ENCODE measurements at regions not wholly inside any gene's neighbourhood (a gene's known extent, or its start where the extent isn't known, plus 50 kb on each side); places are given as distances from the start of the nearest gene placed in this dataset.

DNA sequence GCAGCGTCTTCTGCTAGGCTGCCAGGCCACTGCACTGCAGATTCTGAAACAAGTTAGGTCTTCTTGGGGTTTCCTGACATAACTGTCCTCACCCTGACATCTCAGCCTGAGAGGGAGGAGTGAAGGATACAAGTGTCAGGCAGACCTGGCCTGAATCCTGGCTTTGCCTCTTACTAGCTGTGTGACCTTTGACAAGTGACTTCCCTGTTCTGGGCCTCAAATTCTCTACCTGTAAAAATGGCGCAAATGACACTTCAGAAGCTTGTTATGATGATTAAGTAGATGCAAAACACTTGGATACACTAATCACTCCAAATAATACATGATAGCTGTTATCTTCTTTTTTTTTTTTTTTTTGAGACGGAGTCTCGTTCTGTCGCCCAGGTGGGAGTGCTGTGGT, 119.2 kb upstream of the BOD1 start:
- ATAC-seq = no peak
- H3K4me3 Mint-ChIP-seq = no peak overlapping the region
- H3K4me1 Mint-ChIP-seq = peaks cover 9% of the 10 kb centered on the region
- H3K36me3 Mint-ChIP-seq = 0 out of 2 replicates have a peak, but pooled peaks cover 4% of the 10 kb centered on the region
- no peak for DNase-seq (ENCODE audit: low spot score)
- ChIA-PET POLR2A (no interaction called here), CTCF (interaction anchor here (0.7 kb wide), 1 partner anchor 106 kb away, joined by 3 read pairs; no protein-coding TSS in a partner anchor)
- H3K27me3 Mint-ChIP-seq (ENCODE audit: low read depth) = no peaks in the 10 kb centered on the region; the same call in 1 of the 2 replicates
- no peaks in the 10 kb centered on the region for H3K9me3 Mint-ChIP-seq
- no peak overlapping the region for H3K27ac Mint-ChIP-seq
- TF ChIP-seq, protein P1, sequence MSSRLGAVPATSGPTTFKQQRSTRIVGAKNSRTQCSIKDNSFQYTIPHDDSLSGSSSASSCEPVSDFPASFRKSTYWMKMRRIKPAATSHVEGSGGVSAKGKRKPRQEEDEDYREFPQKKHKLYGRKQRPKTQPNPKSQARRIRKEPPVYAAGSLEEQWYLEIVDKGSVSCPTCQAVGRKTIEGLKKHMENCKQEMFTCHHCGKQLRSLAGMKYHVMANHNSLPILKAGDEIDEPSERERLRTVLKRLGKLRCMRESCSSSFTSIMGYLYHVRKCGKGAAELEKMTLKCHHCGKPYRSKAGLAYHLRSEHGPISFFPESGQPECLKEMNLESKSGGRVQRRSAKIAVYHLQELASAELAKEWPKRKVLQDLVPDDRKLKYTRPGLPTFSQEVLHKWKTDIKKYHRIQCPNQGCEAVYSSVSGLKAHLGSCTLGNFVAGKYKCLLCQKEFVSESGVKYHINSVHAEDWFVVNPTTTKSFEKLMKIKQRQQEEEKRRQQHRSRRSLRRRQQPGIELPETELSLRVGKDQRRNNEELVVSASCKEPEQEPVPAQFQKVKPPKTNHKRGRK (CRISPR knock-in tag; IDR thresholded peaks at IDR 0.05; ENCODE audit: borderline replicate concordance) = no peak
- TF ChIP-seq, protein P2, sequence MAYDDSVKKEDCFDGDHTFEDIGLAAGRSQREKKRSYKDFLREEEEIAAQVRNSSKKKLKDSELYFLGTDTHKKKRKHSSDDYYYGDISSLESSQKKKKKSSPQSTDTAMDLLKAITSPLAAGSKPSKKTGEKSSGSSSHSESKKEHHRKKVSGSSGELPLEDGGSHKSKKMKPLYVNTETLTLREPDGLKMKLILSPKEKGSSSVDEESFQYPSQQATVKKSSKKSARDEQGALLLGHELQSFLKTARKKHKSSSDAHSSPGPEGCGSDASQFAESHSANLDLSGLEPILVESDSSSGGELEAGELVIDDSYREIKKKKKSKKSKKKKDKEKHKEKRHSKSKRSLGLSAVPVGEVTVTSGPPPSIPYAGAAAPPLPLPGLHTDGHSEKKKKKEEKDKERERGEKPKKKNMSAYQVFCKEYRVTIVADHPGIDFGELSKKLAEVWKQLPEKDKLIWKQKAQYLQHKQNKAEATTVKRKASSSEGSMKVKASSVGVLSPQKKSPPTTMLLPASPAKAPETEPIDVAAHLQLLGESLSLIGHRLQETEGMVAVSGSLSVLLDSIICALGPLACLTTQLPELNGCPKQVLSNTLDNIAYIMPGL (CRISPR knock-in tag; IDR thresholded peaks at IDR 0.05) = no peak
- TF ChIP-seq PRRX2 (CRISPR knock-in tag; IDR thresholded peaks at IDR 0.05) (no peak), CREM (CRISPR knock-in tag; IDR thresholded peaks at IDR 0.05) (no peak), ZNF232 (CRISPR knock-in tag; IDR thresholded peaks at IDR 0.05) (no peak), MYBL2 (CRISPR knock-in tag; IDR thresholded peaks at IDR 0.05) (no peak), TP53 (CRISPR knock-in tag; IDR thresholded peaks at IDR 0.05) (no peak), ZNF671 (CRISPR knock-in tag; IDR thresholded peaks at IDR 0.05) (no peak), ZNF317 (CRISPR knock-in tag; IDR thresholded peaks at IDR 0.05; ENCODE audit: borderline replicate concordance, low read depth) (no peak)
- TF ChIP-seq, protein P3, sequence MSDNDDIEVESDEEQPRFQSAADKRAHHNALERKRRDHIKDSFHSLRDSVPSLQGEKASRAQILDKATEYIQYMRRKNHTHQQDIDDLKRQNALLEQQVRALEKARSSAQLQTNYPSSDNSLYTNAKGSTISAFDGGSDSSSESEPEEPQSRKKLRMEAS (CRISPR knock-in tag; IDR thresholded peaks at IDR 0.05) = no peak
- TF ChIP-seq, protein P4, sequence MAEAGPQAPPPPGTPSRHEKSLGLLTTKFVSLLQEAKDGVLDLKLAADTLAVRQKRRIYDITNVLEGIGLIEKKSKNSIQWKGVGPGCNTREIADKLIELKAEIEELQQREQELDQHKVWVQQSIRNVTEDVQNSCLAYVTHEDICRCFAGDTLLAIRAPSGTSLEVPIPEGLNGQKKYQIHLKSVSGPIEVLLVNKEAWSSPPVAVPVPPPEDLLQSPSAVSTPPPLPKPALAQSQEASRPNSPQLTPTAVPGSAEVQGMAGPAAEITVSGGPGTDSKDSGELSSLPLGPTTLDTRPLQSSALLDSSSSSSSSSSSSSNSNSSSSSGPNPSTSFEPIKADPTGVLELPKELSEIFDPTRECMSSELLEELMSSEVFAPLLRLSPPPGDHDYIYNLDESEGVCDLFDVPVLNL (CRISPR knock-in tag; IDR thresholded peaks at IDR 0.05; ENCODE audit: borderline replicate concordance, low read depth) = no peak

DNA sequence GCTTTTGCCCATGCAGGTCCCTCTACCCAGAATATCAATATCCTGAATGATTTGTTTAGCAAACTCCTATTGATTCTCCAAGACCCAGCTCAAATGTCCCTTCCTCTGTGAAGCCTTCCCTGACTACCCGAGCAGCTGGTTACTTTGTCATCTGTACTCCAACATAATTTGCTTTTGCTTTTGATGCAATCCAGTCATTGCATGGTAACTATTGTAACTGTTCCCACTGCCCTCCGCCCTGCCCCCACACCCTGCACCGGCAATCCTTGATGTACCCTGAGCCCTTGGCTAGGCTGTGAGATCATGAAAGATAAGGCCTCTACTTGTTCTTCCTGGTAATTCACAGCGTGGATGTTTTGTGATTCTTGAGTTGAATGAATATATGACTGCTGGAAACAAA, 119.9 kb upstream of the BOD1 start:
- peaks cover 9% of the 10 kb centered on the region for H3K4me1 Mint-ChIP-seq
- no peak overlapping the region for H3K4me3 Mint-ChIP-seq
- ChIA-PET POLR2A (no interaction called here), CTCF (interaction anchor here (0.7 kb wide), 1 partner anchor 106 kb away, joined by 3 read pairs; no protein-coding TSS in a partner anchor)
- H3K27me3 Mint-ChIP-seq (ENCODE audit: low read depth) = no peaks in the 10 kb centered on the region; the same call in 1 of the 2 replicates
- H3K27ac Mint-ChIP-seq = peak overlapping the region; percentile 28; the same call in 1 of the 2 replicates
- H3K36me3 Mint-ChIP-seq = 0 out of 2 replicates have a peak, but pooled peaks cover 4% of the 10 kb centered on the region
- DNase-seq (ENCODE audit: low spot score) (no peak), ATAC-seq (no peak)
- H3K9me3 Mint-ChIP-seq = no peaks in the 10 kb centered on the region
- peak; percentile 46; the same call in 1 of the 2 replicates for TF ChIP-seq GABPB1 (CRISPR knock-in tag; IDR thresholded peaks at IDR 0.05)
- no peak for TF ChIP-seq FOXP1 (CRISPR knock-in tag; IDR thresholded peaks at IDR 0.05; ENCODE audit: borderline replicate concordance)

DNA sequence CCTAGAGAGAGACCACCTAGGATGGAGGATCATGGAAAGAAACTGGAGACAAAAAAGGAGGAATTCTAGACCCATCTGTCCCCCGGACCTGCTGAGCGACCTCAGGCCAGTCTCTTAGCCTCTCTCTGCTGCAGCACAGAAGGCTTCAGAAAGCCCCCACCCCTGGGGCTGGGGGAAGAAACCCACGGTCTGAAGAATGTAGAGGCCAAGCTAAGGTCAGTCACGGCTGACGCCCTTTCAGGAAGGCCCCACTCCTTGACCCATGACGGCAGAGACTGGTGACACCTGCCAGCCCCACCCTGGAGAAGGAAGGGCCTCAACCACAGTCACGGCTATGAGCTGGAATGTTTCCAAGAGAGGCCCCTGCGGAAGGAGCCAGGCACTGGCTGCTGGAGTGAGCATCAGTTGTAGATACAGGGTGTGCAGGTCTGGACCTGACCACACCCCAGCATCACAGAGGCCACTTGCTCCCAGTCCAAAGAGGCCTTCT, 120.5 kb upstream of the BOD1 start:
- DNase-seq (ENCODE audit: low spot score) (no peak), ATAC-seq (no peak)
- peaks cover 9% of the 10 kb centered on the region for H3K4me1 Mint-ChIP-seq
- ChIA-PET POLR2A (no interaction called here), CTCF (interaction anchor here (1.1 kb wide), 1 partner anchor 236 kb away, joined by 3 read pairs; no protein-coding TSS in a partner anchor)
- no peaks in the 10 kb centered on the region for H3K9me3 Mint-ChIP-seq
- no peaks in the 10 kb centered on the region; the same call in 1 of the 2 replicates for H3K27me3 Mint-ChIP-seq (ENCODE audit: low read depth)
- no peak overlapping the region for H3K27ac Mint-ChIP-seq
- H3K4me3 Mint-ChIP-seq = no peak overlapping the region
- H3K36me3 Mint-ChIP-seq = 0 out of 2 replicates have a peak, but pooled peaks cover 4% of the 10 kb centered on the region
- no peak for TF ChIP-seq SMAD4 (CRISPR knock-in tag; IDR thresholded peaks at IDR 0.05)
- TF ChIP-seq CBFB (CRISPR knock-in tag; IDR thresholded peaks at IDR 0.05; ENCODE audit: low read depth) = no peak
- TF ChIP-seq, protein P5, sequence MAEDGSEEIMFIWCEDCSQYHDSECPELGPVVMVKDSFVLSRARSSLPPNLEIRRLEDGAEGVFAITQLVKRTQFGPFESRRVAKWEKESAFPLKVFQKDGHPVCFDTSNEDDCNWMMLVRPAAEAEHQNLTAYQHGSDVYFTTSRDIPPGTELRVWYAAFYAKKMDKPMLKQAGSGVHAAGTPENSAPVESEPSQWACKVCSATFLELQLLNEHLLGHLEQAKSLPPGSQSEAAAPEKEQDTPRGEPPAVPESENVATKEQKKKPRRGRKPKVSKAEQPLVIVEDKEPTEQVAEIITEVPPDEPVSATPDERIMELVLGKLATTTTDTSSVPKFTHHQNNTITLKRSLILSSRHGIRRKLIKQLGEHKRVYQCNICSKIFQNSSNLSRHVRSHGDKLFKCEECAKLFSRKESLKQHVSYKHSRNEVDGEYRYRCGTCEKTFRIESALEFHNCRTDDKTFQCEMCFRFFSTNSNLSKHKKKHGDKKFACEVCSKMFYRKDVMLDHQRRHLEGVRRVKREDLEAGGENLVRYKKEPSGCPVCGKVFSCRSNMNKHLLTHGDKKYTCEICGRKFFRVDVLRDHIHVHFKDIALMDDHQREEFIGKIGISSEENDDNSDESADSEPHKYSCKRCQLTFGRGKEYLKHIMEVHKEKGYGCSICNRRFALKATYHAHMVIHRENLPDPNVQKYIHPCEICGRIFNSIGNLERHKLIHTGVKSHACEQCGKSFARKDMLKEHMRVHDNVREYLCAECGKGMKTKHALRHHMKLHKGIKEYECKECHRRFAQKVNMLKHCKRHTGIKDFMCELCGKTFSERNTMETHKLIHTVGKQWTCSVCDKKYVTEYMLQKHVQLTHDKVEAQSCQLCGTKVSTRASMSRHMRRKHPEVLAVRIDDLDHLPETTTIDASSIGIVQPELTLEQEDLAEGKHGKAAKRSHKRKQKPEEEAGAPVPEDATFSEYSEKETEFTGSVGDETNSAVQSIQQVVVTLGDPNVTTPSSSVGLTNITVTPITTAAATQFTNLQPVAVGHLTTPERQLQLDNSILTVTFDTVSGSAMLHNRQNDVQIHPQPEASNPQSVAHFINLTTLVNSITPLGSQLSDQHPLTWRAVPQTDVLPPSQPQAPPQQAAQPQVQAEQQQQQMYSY (CRISPR knock-in tag; IDR thresholded peaks at IDR 0.05) = no peak
- TF ChIP-seq, protein P1 (CRISPR knock-in tag; IDR thresholded peaks at IDR 0.05; ENCODE audit: borderline replicate concordance) = no peak
- no peak for TF ChIP-seq RORB (CRISPR knock-in tag; IDR thresholded peaks at IDR 0.05)
- TF ChIP-seq, protein P6, sequence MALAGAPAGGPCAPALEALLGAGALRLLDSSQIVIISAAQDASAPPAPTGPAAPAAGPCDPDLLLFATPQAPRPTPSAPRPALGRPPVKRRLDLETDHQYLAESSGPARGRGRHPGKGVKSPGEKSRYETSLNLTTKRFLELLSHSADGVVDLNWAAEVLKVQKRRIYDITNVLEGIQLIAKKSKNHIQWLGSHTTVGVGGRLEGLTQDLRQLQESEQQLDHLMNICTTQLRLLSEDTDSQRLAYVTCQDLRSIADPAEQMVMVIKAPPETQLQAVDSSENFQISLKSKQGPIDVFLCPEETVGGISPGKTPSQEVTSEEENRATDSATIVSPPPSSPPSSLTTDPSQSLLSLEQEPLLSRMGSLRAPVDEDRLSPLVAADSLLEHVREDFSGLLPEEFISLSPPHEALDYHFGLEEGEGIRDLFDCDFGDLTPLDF (CRISPR knock-in tag; IDR thresholded peaks at IDR 0.05) = no peak
- TF ChIP-seq OVOL2 (CRISPR knock-in tag; IDR thresholded peaks at IDR 0.05; ENCODE audit: borderline replicate concordance) = no peak
- TF ChIP-seq IRF2 (CRISPR knock-in tag; IDR thresholded peaks at IDR 0.05; ENCODE audit: borderline replicate concordance, low read depth) = no peak
- no peak for TF ChIP-seq ZNF232 (CRISPR knock-in tag; IDR thresholded peaks at IDR 0.05)
- TF ChIP-seq GTF2I (CRISPR knock-in tag; conservative IDR thresholded peaks at IDR 0.05) = no peak

All from WTC11 (cell line).